ENCODE measurements at regions not wholly inside any gene's neighbourhood (a gene's known extent, or its start where the extent isn't known, plus 50 kb on each side); places are given as distances from the start of the nearest gene placed in this dataset.

- peaks cover 7% of the 10 kb centered on the region for H3K9me3 Mint-ChIP-seq
- H3K27me3 Mint-ChIP-seq (ENCODE audit: low read depth), result no peaks in the 10 kb centered on the region
- no peak for DNase-seq (ENCODE audit: low spot score)
- peaks cover 2% of the 10 kb centered on the region for H3K4me1 Mint-ChIP-seq (ENCODE audit: low read depth)
- H3K4me3 Mint-ChIP-seq, result no peak overlapping the region
- H3K36me3 Mint-ChIP-seq (ENCODE audit: low read depth), result peaks cover 4% of the 10 kb centered on the region
- no peak overlapping the region for H3K27ac Mint-ChIP-seq
These were observed 295.5 kb upstream of the JARID2 start for GRCh38 chr6:14950103-14950969.

- Mint-ChIP-seq H3K4me1 (ENCODE audit: low read depth) (peaks cover 2% of the 10 kb centered on the region), H3K36me3 (ENCODE audit: low read depth) (peaks cover 4% of the 10 kb centered on the region)
- DNase-seq (ENCODE audit: low spot score), result no peak
These were observed 294.9 kb upstream of the JARID2 start for GRCh38 chr6:14950970-14951276.

GRCh38 chr6:14951704-14952103 lies 294.2 kb upstream of the JARID2 start:
- no peak for DNase-seq (ENCODE audit: low spot score)
- Mint-ChIP-seq H3K36me3 (ENCODE audit: low read depth) (peaks cover 4% of the 10 kb centered on the region), H3K4me3 (no peak overlapping the region), H3K9me3 (peaks cover 11% of the 10 kb centered on the region), H3K27me3 (ENCODE audit: low read depth) (no peaks in the 10 kb centered on the region), H3K27ac (no peak overlapping the region), H3K4me1 (ENCODE audit: low read depth) (no peaks in the 10 kb centered on the region)

More at GRCh38 chr6:14950970-14951276, 294.9 kb upstream of the JARID2 start:
- H3K27ac Mint-ChIP-seq, result no peak overlapping the region
- no peaks in the 10 kb centered on the region for H3K27me3 Mint-ChIP-seq (ENCODE audit: low read depth)
- no peak overlapping the region for H3K4me3 Mint-ChIP-seq
- peaks cover 7% of the 10 kb centered on the region for H3K9me3 Mint-ChIP-seq

GRCh38 chr6:14953836-14954235 lies 292.0 kb upstream of the JARID2 start:
- H3K27me3 Mint-ChIP-seq (ENCODE audit: low read depth), result no peaks in the 10 kb centered on the region
- no peak overlapping the region for H3K27ac Mint-ChIP-seq
- no peaks in the 10 kb centered on the region for H3K4me1 Mint-ChIP-seq (ENCODE audit: low read depth)
- H3K36me3 Mint-ChIP-seq (ENCODE audit: low read depth), result peaks cover 4% of the 10 kb centered on the region
- no peak for DNase-seq (ENCODE audit: low spot score)
- peaks cover 11% of the 10 kb centered on the region for H3K9me3 Mint-ChIP-seq
- H3K4me3 Mint-ChIP-seq, result no peak overlapping the region

GRCh38 chr6:14957355-14958059 lies 288.4 kb upstream of the JARID2 start:
- no peak overlapping the region for H3K27ac Mint-ChIP-seq
- no peaks in the 10 kb centered on the region for H3K27me3 Mint-ChIP-seq (ENCODE audit: low read depth)
- no peak for DNase-seq (ENCODE audit: low spot score)
- no peaks in the 10 kb centered on the region for H3K4me1 Mint-ChIP-seq (ENCODE audit: low read depth)
- peaks cover 11% of the 10 kb centered on the region for H3K9me3 Mint-ChIP-seq
- peaks cover 4% of the 10 kb centered on the region for H3K36me3 Mint-ChIP-seq (ENCODE audit: low read depth)
- no peak overlapping the region for H3K4me3 Mint-ChIP-seq

GRCh38 chr6:14959324-14959885 lies 286.5 kb upstream of the JARID2 start:
- Mint-ChIP-seq H3K4me3 (no peak overlapping the region), H3K27me3 (ENCODE audit: low read depth) (no peaks in the 10 kb centered on the region), H3K4me1 (ENCODE audit: low read depth) (no peaks in the 10 kb centered on the region), H3K9me3 (peaks cover 11% of the 10 kb centered on the region), H3K27ac (no peak overlapping the region), H3K36me3 (ENCODE audit: low read depth) (peaks cover 4% of the 10 kb centered on the region)
- DNase-seq (ENCODE audit: low spot score), result no peak

- Mint-ChIP-seq H3K4me1 (ENCODE audit: low read depth) (no peaks in the 10 kb centered on the region), H3K4me3 (no peak overlapping the region), H3K36me3 (ENCODE audit: low read depth) (peaks cover 3% of the 10 kb centered on the region), H3K27me3 (ENCODE audit: low read depth) (no peaks in the 10 kb centered on the region), H3K9me3 (peaks cover 8% of the 10 kb centered on the region), H3K27ac (no peak overlapping the region)
- no peak for DNase-seq (ENCODE audit: low spot score)
These were observed 281.2 kb upstream of the JARID2 start for GRCh38 chr6:14964556-14965270.

GRCh38 chr6:14965424-14966075 lies 280.3 kb upstream of the JARID2 start:
- Mint-ChIP-seq H3K27ac (no peak overlapping the region), H3K4me3 (no peak overlapping the region), H3K9me3 (peaks cover 13% of the 10 kb centered on the region), H3K27me3 (ENCODE audit: low read depth) (no peaks in the 10 kb centered on the region), H3K4me1 (ENCODE audit: low read depth) (no peaks in the 10 kb centered on the region), H3K36me3 (ENCODE audit: low read depth) (peaks cover 3% of the 10 kb centered on the region)
- DNase-seq (ENCODE audit: low spot score), result no peak

- Mint-ChIP-seq H3K27me3 (ENCODE audit: low read depth) (no peaks in the 10 kb centered on the region), H3K36me3 (ENCODE audit: low read depth) (peaks cover 3% of the 10 kb centered on the region), H3K27ac (no peak overlapping the region), H3K4me1 (ENCODE audit: low read depth) (no peaks in the 10 kb centered on the region), H3K9me3 (peaks cover 13% of the 10 kb centered on the region), H3K4me3 (no peak overlapping the region)
- DNase-seq (ENCODE audit: low spot score), result no peak
These were observed 279.6 kb upstream of the JARID2 start for GRCh38 chr6:14966096-14966905.

GRCh38 chr6:14966906-14967711 lies 278.8 kb upstream of the JARID2 start:
- Mint-ChIP-seq H3K9me3 (peaks cover 13% of the 10 kb centered on the region), H3K4me1 (ENCODE audit: low read depth) (no peaks in the 10 kb centered on the region), H3K27ac (no peak overlapping the region), H3K4me3 (no peak overlapping the region), H3K36me3 (ENCODE audit: low read depth) (peaks cover 3% of the 10 kb centered on the region), H3K27me3 (ENCODE audit: low read depth) (no peaks in the 10 kb centered on the region)
- DNase-seq (ENCODE audit: low spot score), result no peak

- Mint-ChIP-seq H3K36me3 (ENCODE audit: low read depth) (peaks cover 3% of the 10 kb centered on the region), H3K27ac (no peak overlapping the region), H3K9me3 (peaks cover 13% of the 10 kb centered on the region), H3K27me3 (ENCODE audit: low read depth) (no peaks in the 10 kb centered on the region), H3K4me3 (no peak overlapping the region), H3K4me1 (ENCODE audit: low read depth) (no peaks in the 10 kb centered on the region)
- DNase-seq (ENCODE audit: low spot score), result no peak
These were observed 277.7 kb upstream of the JARID2 start for GRCh38 chr6:14968056-14968637.

- no peaks in the 10 kb centered on the region for H3K27me3 Mint-ChIP-seq (ENCODE audit: low read depth)
- no peak for DNase-seq (ENCODE audit: low spot score)
- no peak overlapping the region for H3K27ac Mint-ChIP-seq
- no peak overlapping the region for H3K4me3 Mint-ChIP-seq
- H3K36me3 Mint-ChIP-seq (ENCODE audit: low read depth), result peaks cover 3% of the 10 kb centered on the region
- no peaks in the 10 kb centered on the region for H3K4me1 Mint-ChIP-seq (ENCODE audit: low read depth)
- H3K9me3 Mint-ChIP-seq, result peaks cover 13% of the 10 kb centered on the region
These were observed 276.7 kb upstream of the JARID2 start for GRCh38 chr6:14969126-14969525.

All from T-helper 2 cell treated with Interferon-gamma antibody and Interleukin-4, amounts not matched to agents 5 μg/mL and 100 μg/mL, for 36 hours (primary cell).